ENCODE measurements at regions not wholly inside any gene's neighbourhood (a gene's known extent, or its start where the extent isn't known, plus 50 kb on each side); places are given as distances from the start of the nearest gene placed in this dataset.
"Not testable (repeated sequence)": the region's sequence is repeated elsewhere in the genome, so short reads cannot be mapped to it uniquely, and the experiment has no call there.

DNA sequence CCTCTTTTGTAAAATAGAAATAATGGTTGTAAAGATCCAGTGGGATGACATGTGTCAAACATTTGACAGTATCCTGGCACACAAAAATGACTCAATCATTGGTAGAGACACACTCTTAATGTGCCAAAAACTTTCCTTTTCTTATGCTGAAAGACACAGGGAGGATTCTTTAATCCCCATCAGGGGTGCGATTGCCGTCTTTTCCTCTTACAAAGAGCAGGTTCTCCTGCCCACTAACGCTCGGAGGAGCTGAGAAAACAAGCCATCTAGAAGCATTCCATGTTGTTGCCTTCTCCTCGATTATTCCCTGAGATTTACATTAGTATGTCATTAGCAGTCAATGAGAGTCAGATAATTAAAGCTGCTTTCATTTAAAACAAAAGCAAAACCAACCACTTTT is 342.6 kb upstream of the CCNH start:
- no peaks in the 10 kb centered on the region for H3K4me1 Mint-ChIP-seq
- no peak for DNase-seq
- no peak overlapping the region for H3K4me3 Mint-ChIP-seq
- H3K27ac Mint-ChIP-seq, result no peak overlapping the region
- no peaks in the 10 kb centered on the region for H3K36me3 Mint-ChIP-seq
- peaks cover 8% of the 10 kb centered on the region for H3K27me3 Mint-ChIP-seq
- no peaks in the 10 kb centered on the region for H3K9me3 Mint-ChIP-seq

DNA sequence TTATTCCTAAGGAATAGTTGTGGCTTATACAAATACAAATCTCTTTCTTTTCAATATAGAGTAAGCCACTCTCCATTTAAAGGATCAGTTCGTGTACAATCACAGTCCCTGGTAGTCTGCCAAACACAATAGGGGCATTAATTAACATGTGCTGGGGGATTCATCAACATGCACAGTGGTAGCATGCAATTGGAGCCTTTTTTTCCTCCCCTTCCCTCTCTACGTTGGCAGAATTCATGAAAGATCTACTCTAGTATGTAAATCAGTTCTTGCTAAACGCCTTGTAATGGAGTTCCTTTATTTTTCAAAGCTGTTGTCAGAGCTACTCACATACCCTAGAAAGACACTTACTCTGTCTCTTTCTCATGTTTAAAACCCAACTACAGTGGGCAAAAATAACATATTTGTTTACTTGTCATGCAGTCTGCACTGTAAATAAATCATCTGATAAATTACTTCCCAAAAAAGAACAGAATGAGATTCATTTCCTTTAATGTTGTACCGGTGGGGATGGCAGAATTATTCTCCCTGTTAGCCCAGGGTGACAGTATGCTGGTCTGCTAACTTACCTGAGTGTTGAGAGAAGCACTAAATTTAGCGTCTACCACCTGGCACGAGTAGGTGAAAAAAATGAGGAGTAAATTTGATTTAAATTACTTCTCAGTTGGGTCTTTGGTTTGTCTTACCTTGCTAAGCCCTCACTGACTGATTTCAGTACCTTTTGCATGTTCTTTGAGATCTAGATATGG is 341.5 kb upstream of the CCNH start:
- Mint-ChIP-seq H3K27ac (no peak overlapping the region), H3K4me1 (no peaks in the 10 kb centered on the region), H3K4me3 (no peak overlapping the region), H3K36me3 (no peaks in the 10 kb centered on the region), H3K27me3 (peaks cover 8% of the 10 kb centered on the region), H3K9me3 (no peaks in the 10 kb centered on the region)
- no peak for DNase-seq

DNA sequence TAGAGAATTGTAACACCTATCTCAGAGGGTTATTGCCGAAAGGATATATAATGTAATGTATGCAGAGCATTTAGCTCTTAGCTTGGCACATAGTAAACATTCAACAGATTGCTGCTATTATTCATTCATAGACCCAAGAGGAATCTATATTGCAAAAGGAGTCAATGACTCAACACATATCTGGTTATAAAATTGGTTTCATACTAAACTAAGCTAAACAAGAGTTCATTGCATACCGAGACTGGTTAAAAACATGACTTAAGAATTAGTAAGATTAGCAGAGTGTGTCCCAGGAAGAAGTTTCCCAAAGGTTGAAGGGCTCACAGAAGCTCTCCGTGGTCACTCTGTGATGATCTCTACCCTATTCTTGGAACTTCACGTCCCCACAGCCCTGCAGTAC is 339.6 kb upstream of the CCNH start:
- no peak for DNase-seq
- peaks cover 8% of the 10 kb centered on the region for H3K27me3 Mint-ChIP-seq
- H3K4me3 Mint-ChIP-seq, result no peak overlapping the region
- no peak overlapping the region for H3K27ac Mint-ChIP-seq
- no peaks in the 10 kb centered on the region for H3K9me3 Mint-ChIP-seq
- no peaks in the 10 kb centered on the region for H3K4me1 Mint-ChIP-seq
- H3K36me3 Mint-ChIP-seq, result no peaks in the 10 kb centered on the region

DNA sequence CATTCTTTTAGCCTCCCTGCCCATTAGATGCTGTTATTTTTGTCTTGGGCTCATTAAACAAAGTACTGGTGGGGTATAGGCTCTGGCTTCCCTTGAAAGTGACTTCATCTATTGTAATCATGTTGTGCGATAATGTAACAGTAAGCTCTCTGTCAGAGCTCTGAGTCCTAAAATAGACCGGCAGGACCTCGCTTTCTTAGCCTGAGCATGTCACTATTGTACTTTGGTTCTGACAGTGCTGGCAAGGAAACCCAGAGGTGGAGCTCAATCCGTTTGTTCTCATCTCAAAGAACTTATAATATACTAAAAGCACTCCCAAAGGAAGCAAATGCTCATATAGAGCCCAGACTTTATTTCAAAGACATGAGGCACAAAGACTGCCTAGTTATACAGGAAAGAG is 339.1 kb upstream of the CCNH start:
- Mint-ChIP-seq H3K36me3 (no peaks in the 10 kb centered on the region), H3K4me3 (no peak overlapping the region), H3K9me3 (no peaks in the 10 kb centered on the region)

DNA sequence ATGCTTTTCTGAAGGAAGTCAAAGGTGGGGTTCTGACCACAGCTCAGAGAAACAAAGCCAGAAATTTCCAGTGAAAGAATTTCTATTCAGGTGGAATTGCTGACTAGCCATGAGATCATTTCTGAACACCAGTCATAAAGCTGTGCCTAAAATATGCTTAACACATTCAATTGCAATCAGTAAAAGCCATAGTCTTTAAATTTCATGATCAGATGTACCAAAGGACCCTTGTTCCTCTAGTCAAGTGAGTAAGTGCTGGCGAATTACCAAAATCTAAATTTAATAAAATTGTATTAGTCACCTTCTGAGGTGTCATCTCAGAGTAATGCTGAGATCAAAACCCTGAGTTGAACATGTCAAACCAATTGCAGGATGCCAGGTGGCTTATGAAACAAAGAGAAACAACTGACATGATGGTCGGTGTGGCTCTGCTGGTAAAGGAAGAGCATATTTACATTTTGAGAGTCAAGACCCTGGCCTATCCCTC is 334.2 kb upstream of the CCNH start:
- no peaks in the 10 kb centered on the region for H3K27me3 Mint-ChIP-seq
- H3K36me3 Mint-ChIP-seq, result no peaks in the 10 kb centered on the region
- no peak overlapping the region for H3K27ac Mint-ChIP-seq
- DNase-seq, result no peak
- no peaks in the 10 kb centered on the region for H3K9me3 Mint-ChIP-seq
- no peaks in the 10 kb centered on the region for H3K4me1 Mint-ChIP-seq
- H3K4me3 Mint-ChIP-seq, result no peak overlapping the region

More for the DNA sequence above, 339.1 kb upstream of the CCNH start:
- H3K4me1 Mint-ChIP-seq, result no peaks in the 10 kb centered on the region
- no peak overlapping the region for H3K27ac Mint-ChIP-seq
- no peak for DNase-seq
- H3K27me3 Mint-ChIP-seq, result peaks cover 5% of the 10 kb centered on the region

DNA sequence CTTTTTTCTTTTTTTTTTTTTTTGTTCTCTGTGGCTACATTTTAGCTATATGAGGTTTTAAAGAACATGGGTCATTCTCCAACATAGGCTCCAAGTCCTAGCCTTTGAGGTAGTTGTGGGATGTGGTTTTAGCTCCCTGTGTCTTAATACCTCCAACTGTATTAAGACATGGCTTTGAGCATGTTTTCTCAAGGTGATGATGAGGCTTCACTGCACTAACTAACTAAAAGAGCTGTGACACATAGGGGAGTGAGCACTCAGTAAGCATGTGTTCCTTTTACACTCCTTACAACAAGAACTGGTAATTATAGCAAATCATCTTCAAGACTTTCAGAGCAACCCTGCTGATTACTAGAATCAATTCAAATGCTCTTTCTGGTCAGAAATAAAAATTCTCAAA is 333.6 kb upstream of the CCNH start:
- no peaks in the 10 kb centered on the region for H3K9me3 Mint-ChIP-seq
- H3K4me3 Mint-ChIP-seq, result no peak overlapping the region
- H3K27ac Mint-ChIP-seq, result no peak overlapping the region
- H3K27me3 Mint-ChIP-seq, result no peaks in the 10 kb centered on the region
- no peak for DNase-seq
- no peaks in the 10 kb centered on the region for H3K36me3 Mint-ChIP-seq
- no peaks in the 10 kb centered on the region for H3K4me1 Mint-ChIP-seq

DNA sequence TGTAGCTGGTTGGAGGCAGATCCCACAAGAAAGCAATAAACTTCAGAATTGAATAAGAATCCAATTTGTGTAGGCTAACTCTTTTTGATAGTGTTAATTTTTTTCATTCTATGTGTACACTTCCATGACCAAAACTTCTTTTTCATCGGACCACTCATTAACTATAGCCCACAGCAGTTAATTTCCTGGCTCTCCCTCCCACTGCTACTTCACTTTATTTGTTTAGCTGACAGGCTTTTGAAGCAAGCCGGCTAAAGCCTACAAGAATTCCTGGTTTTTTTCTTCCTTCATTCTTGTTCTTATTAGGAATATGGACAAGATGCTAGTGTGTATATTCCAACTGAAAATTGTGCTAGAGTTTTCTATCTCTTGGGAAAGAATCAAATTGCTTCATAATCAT is 329.2 kb upstream of the CCNH start:
- DNase-seq, result no peak
- Mint-ChIP-seq H3K4me1 (no peaks in the 10 kb centered on the region), H3K36me3 (no peaks in the 10 kb centered on the region), H3K27ac (no peak overlapping the region), H3K27me3 (no peaks in the 10 kb centered on the region), H3K4me3 (no peak overlapping the region), H3K9me3 (no peaks in the 10 kb centered on the region)

GRCh38 chr5:87735923-87736322 is 323.2 kb upstream of the CCNH start:
- Mint-ChIP-seq H3K27ac (no peak overlapping the region), H3K4me3 (no peak overlapping the region), H3K27me3 (no peaks in the 10 kb centered on the region), H3K9me3 (no peaks in the 10 kb centered on the region), H3K4me1 (no peaks in the 10 kb centered on the region), H3K36me3 (no peaks in the 10 kb centered on the region)
- no peak for DNase-seq

- Mint-ChIP-seq H3K4me1 (no peaks in the 10 kb centered on the region), H3K27me3 (no peaks in the 10 kb centered on the region), H3K36me3 (no peaks in the 10 kb centered on the region), H3K9me3 (no peaks in the 10 kb centered on the region), H3K27ac (no peak overlapping the region), H3K4me3 (no peak overlapping the region)
- no peak for DNase-seq
Observed at GRCh38 chr5:87733897-87734296, 321.2 kb upstream of the CCNH start.

DNA sequence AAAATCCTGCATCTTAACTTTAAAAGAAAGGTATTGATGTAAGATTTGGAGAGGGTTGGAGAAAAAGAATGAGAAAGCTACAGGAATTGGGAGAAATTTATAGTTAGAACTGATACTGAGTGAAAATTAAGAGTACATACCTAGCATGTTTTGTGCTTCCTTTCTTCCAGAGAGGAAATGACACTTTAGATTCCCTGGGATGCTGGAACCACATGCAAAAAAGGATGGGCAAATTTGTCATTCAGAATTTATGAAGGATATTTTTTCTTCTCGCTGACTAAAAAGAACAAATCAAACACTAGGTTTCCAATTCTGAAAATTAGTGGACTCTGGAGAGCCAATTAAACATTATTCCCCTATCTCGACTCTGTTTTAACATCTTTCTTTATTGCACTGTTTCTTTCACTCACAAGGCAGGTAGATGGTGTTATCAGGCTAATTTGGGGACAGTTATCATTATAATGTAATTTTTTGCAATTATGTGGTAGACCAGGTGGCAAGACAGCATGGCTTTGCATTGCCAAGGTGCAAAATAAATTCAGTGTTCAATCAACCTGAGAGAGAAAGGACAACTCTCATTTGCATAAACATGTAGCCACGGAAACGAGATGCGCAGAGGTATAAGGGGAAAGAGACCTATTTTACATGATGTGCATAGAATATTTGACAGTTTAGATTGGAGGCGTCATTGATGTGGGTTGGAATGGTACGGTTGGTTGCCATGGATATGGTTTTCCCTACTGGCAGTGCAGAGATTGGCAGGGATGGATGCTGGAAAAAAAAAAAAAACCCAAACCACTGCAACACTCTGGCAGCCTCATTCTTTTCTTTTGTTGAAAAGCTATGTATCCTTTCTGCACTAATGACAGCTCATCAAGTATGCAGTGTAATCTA is 320.4 kb upstream of the CCNH start:
- no peaks in the 10 kb centered on the region for H3K4me1 Mint-ChIP-seq
- no peak overlapping the region for H3K4me3 Mint-ChIP-seq
- H3K27me3 Mint-ChIP-seq, result no peaks in the 10 kb centered on the region
- no peak for DNase-seq
- H3K27ac Mint-ChIP-seq, result no peak overlapping the region
- H3K9me3 Mint-ChIP-seq, result no peaks in the 10 kb centered on the region
- H3K36me3 Mint-ChIP-seq, result no peaks in the 10 kb centered on the region

DNA sequence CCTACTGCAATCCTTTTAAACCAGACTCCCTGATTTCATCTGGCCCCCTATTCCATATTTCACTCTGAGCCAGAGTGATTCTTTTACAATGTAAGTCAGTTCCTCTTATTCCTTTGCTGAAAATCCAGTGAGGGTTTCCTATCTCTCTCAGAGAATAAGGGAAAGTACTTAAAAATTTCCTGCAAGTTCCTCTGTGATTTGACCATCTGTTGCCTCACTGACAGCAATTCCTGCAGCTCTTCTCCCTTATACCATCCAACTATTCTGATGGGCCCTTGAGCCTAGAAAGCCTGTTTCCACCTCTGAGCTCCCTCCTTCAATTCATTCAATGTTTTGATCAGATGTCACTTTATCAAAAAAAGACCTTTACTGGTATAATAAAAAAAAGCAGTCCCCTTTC is 317.1 kb upstream of the CCNH start:
- Mint-ChIP-seq H3K27ac (no peak overlapping the region), H3K4me3 (no peak overlapping the region), H3K27me3 (no peaks in the 10 kb centered on the region), H3K36me3 (no peaks in the 10 kb centered on the region), H3K4me1 (no peaks in the 10 kb centered on the region), H3K9me3 (no peaks in the 10 kb centered on the region)
- no peak for DNase-seq

DNA sequence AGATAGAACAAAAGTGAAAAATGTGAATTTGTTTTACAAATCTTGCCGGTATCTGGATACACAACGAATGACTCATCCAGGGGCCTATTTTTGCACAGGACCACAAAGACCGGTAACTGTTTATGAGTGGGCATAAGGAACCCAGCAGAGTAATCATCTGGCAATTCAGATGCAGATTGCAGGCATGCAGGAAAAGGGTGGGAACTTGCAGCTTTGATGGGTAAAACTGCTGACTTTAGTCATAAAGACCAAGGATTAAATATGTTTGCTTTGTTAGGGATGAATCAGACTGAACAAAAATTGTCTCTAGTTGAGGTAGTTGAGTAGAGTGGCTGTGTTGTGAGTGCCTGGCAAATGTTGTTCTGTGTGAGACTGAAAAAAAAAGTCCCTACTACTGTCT is 309.6 kb upstream of the CCNH start:
- Mint-ChIP-seq H3K4me3 (no peak overlapping the region), H3K9me3 (peaks cover 7% of the 10 kb centered on the region), H3K36me3 (no peaks in the 10 kb centered on the region), H3K27ac (no peak overlapping the region), H3K4me1 (no peaks in the 10 kb centered on the region), H3K27me3 (no peaks in the 10 kb centered on the region)
- DNase-seq, result no peak

DNA sequence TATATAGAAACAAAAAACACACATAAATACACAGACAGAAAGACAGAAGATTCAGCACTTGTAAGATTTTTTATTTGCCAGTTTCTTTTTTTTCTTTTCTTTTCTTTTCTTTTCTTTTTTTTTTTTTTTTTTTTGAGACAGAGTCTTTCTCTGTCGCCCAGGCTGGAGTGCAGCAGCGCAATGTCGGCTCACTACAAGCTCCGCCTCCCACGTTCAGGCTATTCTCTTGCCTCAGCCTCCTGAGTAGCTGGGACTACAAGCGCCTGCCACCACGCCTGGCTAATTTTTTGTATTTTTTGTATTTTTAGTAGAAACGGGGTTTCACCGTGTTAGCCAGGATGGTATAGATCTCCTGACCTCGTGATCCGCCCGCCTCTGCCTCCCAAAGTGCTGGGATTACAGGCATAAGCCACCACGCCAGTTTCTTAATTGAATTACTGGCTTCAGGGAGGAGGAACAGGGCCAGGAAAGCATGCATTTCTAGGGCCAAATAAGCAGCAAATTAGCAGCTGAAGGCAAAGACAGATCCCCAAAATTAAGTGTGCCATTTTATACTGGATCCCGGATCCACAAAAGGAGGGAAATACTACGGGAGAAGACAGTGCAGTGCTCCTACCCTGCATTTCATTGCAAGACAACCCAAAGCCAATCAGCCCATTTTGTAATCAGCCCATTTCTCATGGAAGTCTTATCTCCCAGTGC is 305.6 kb upstream of the CCNH start:
- not testable (repeated sequence) for H3K4me1 Mint-ChIP-seq, H3K27me3 Mint-ChIP-seq, H3K9me3 Mint-ChIP-seq, H3K4me3 Mint-ChIP-seq, H3K27ac Mint-ChIP-seq, DNase-seq, H3K36me3 Mint-ChIP-seq

- Mint-ChIP-seq H3K27ac (no peak overlapping the region), H3K4me3 (no peak overlapping the region), H3K27me3 (no peaks in the 10 kb centered on the region)
Observed at GRCh38 chr5:87717761-87718160, 305.0 kb upstream of the CCNH start.

GRCh38 chr5:87705876-87706275 is 293.1 kb upstream of the CCNH start:
- Mint-ChIP-seq H3K36me3 (no peaks in the 10 kb centered on the region), H3K9me3 (no peaks in the 10 kb centered on the region), H3K4me3 (no peak overlapping the region), H3K27ac (no peak overlapping the region), H3K4me1 (no peaks in the 10 kb centered on the region), H3K27me3 (peaks cover 3% of the 10 kb centered on the region)
- DNase-seq, result no peak

More at GRCh38 chr5:87717761-87718160, 305.0 kb upstream of the CCNH start:
- Mint-ChIP-seq H3K36me3 (no peaks in the 10 kb centered on the region), H3K4me1 (no peaks in the 10 kb centered on the region), H3K9me3 (peaks cover 7% of the 10 kb centered on the region)
- DNase-seq, result no peak
